ENCODE measurements at regions not wholly inside any gene's neighbourhood (a gene's known extent, or its start where the extent isn't known, plus 50 kb on each side); places are given as distances from the start of the nearest gene placed in this dataset.

GRCh38 chr2:153667475-153667874 lies 188.9 kb upstream of the RPRM start:
- TF ChIP-seq CTCF (IDR thresholded peaks at IDR 0.05; ENCODE audit: poor library complexity) (no peak), EZH2 (IDR thresholded peaks at IDR 0.05; ENCODE audit: borderline replicate concordance) (no peak)
